ENCODE measurements at regions not wholly inside any gene's neighbourhood (a gene's known extent, or its start where the extent isn't known, plus 50 kb on each side); places are given as distances from the start of the nearest gene placed in this dataset.
A peak's percentile ranks its signal among the peaks of the same experiment; 100 is the strongest.

- no peaks in the 10 kb centered on the region for H3K27me3 Mint-ChIP-seq (ENCODE audit: insufficient read depth)
- DNase-seq = no peak
- Histone ChIP-seq H3K9me3 (ENCODE audit: control insufficient read depth, low read length) (peaks cover 11% of the 10 kb centered on the region), H3K4me3 (ENCODE audit: low read length) (no peak overlapping the region), H3K9ac (ENCODE audit: extremely low read depth, low read length, poor library complexity, severe bottlenecking) (no peak overlapping the region), H3K27me3 (ENCODE audit: control insufficient read depth, insufficient read depth, low read length, poor library complexity, severe bottlenecking) (no peaks in the 10 kb centered on the region), H3K4me1 (ENCODE audit: control insufficient read depth, insufficient read depth, low read length) (no peaks in the 10 kb centered on the region), H3K27ac (ENCODE audit: low read depth, low read length) (no peak overlapping the region), H3K36me3 (ENCODE audit: control insufficient read depth, insufficient read depth, low read length) (no peaks in the 10 kb centered on the region)
- TF ChIP-seq CTCF (conservative IDR thresholded peaks at IDR 0.05) = no peak
- peaks cover 4% of the 10 kb centered on the region for H3K36me3 Mint-ChIP-seq (ENCODE audit: low read depth)
- WGBS, 2 experiments (ENCODE audit: insufficient coverage in 1 of 2, insufficient read length in 1 of 2) = 100% methylated on average over 1 of the region's 2 CpGs; no CpG with 5 or more reads in 1 of the 2 experiments
- no peak overlapping the region for H3K27ac Mint-ChIP-seq
- no peak overlapping the region for H3K4me3 Mint-ChIP-seq
- H3K9me3 Mint-ChIP-seq = peaks cover 19% of the 10 kb centered on the region
- no peaks in the 10 kb centered on the region for H3K4me1 Mint-ChIP-seq
Measured at GRCh38 chr18:11268153-11268552, 118.8 kb upstream of the PIEZO2 start.

- no peak overlapping the region for H3K4me3 ChIP-seq (ENCODE audit: low read length)
- no peaks in the 10 kb centered on the region for H3K36me3 ChIP-seq (ENCODE audit: control insufficient read depth, insufficient read depth, low read length)
- peaks cover 14% of the 10 kb centered on the region for H3K9me3 ChIP-seq (ENCODE audit: control insufficient read depth, low read length)
- no peak for DNase-seq
- no peak overlapping the region for H3K27ac ChIP-seq (ENCODE audit: low read depth, low read length)
- H3K27me3 Mint-ChIP-seq (ENCODE audit: insufficient read depth) = no peaks in the 10 kb centered on the region
- no peak overlapping the region for H3K27ac Mint-ChIP-seq
- no peak overlapping the region for H3K9ac ChIP-seq (ENCODE audit: extremely low read depth, low read length, poor library complexity, severe bottlenecking)
- H3K27me3 ChIP-seq (ENCODE audit: control insufficient read depth, insufficient read depth, low read length, poor library complexity, severe bottlenecking) = no peaks in the 10 kb centered on the region
- H3K4me3 Mint-ChIP-seq = no peak overlapping the region
- H3K4me1 Mint-ChIP-seq = no peaks in the 10 kb centered on the region
- H3K4me1 ChIP-seq (ENCODE audit: control insufficient read depth, insufficient read depth, low read length) = no peaks in the 10 kb centered on the region
- no peak for TF ChIP-seq CTCF (conservative IDR thresholded peaks at IDR 0.05)
- H3K9me3 Mint-ChIP-seq = peaks cover 23% of the 10 kb centered on the region
- peaks cover 4% of the 10 kb centered on the region for H3K36me3 Mint-ChIP-seq (ENCODE audit: low read depth)
- WGBS, 2 experiments (ENCODE audit: insufficient coverage in 1 of 2, insufficient read length in 1 of 2) = 94 to 99% methylated on average over 10 of the region's 10 CpGs
Measured at GRCh38 chr18:11266781-11267480, 117.6 kb upstream of the PIEZO2 start.

- 40 to 56% methylated on average over 1 to 2 of the region's 2 CpGs for WGBS, 2 experiments (ENCODE audit: insufficient coverage in 1 of 2, insufficient read length in 1 of 2)
- Mint-ChIP-seq H3K4me3 (no peak overlapping the region), H3K27me3 (ENCODE audit: insufficient read depth) (no peaks in the 10 kb centered on the region), H3K27ac (no peak overlapping the region), H3K9me3 (peaks cover 23% of the 10 kb centered on the region), H3K36me3 (ENCODE audit: low read depth) (peaks cover 4% of the 10 kb centered on the region), H3K4me1 (peaks cover 10% of the 10 kb centered on the region)
- TF ChIP-seq CTCF (conservative IDR thresholded peaks at IDR 0.05) = no peak
- Histone ChIP-seq H3K4me1 (ENCODE audit: control insufficient read depth, insufficient read depth, low read length) (no peaks in the 10 kb centered on the region), H3K27ac (ENCODE audit: low read depth, low read length) (peak overlapping the region; percentile 74), H3K4me3 (ENCODE audit: low read length) (no peak overlapping the region), H3K27me3 (ENCODE audit: control insufficient read depth, insufficient read depth, low read length, poor library complexity, severe bottlenecking) (no peaks in the 10 kb centered on the region), H3K36me3 (ENCODE audit: control insufficient read depth, insufficient read depth, low read length) (no peaks in the 10 kb centered on the region), H3K9me3 (ENCODE audit: control insufficient read depth, low read length) (peaks cover 14% of the 10 kb centered on the region), H3K9ac (ENCODE audit: extremely low read depth, low read length, poor library complexity, severe bottlenecking) (no peak overlapping the region)
- no peak for DNase-seq
Measured at GRCh38 chr18:11261486-11261885, 112.1 kb upstream of the PIEZO2 start.
